Left ventricle myocardium inferior (tissue), 1 donor: ENCODE measurements at regions not wholly inside any gene's neighbourhood (a gene's known extent, or its start where the extent isn't known, plus 50 kb on each side); places are given as distances from the start of the nearest gene placed in this dataset.

Experiments used
- DNase-seq: peaks from one replicate; pipeline ENCODE4 v3.0.0-alpha.2; 2020
- H3K27ac ChIP-seq: fragments of 200-600 bp; replicated peaks from 2 replicates; pipeline ENCODE4 v1.8.0; 2021
- H3K27me3 ChIP-seq: fragments of 200-600 bp; 2 replicates; pipeline ENCODE4 v1.8.0; 2021; ENCODE audit warnings: low read depth
- H3K36me3 ChIP-seq: fragments of 200-600 bp; 2 replicates; pipeline ENCODE4 v1.8.0; 2021
- H3K4me1 ChIP-seq: fragments of 200-600 bp; 2 replicates; pipeline ENCODE4 v1.8.0; 2021
- H3K4me3 ChIP-seq: fragments of 200-600 bp; 2 replicates; pipeline ENCODE4 v1.8.0; 2021; ENCODE audit warnings: mild to moderate bottlenecking, moderate library complexity
- H3K9me3 ChIP-seq: fragments of 200-600 bp; replicated peaks from 2 replicates; pipeline ENCODE4 v1.8.0; 2021
- CTCF ChIP-seq: fragments of 200-600 bp; IDR thresholded peaks from 2 replicates; pipeline ENCODE4 v1.8.0; 2021; ENCODE audit warnings: antibody characterized with exemption, mild to moderate bottlenecking, borderline replicate concordance
- intact Hi-C: fragments of 100-400 bp; cut with micrococcal nuclease; formaldehyde crosslinking; loops from one replicate; pipeline ENCODE4 v1.11.0; 2022
- donor health status: DM: no; HTN: yes; CAD: no; lungs with severe emphysema.

GRCh38 chr3:102068736-102069135 is 219.4 kb downstream of the NFKBIZ start:
- intact Hi-C loops = no loop called here
- H3K27me3 ChIP-seq = no peaks in the 10 kb centered on the region
- no peak for DNase-seq
- H3K27ac ChIP-seq = no peak overlapping the region
- no peak overlapping the region for H3K4me3 ChIP-seq
- no peak for TF ChIP-seq CTCF
- no peaks in the 10 kb centered on the region for H3K36me3 ChIP-seq
- peaks cover 5% of the 10 kb centered on the region for H3K9me3 ChIP-seq
- H3K4me1 ChIP-seq = no peaks in the 10 kb centered on the region

- no peaks in the 10 kb centered on the region for H3K27me3 ChIP-seq
- H3K4me1 ChIP-seq = no peaks in the 10 kb centered on the region
- no peak for DNase-seq
- intact Hi-C loops = no loop called here
- H3K27ac ChIP-seq = no peak overlapping the region
- no peaks in the 10 kb centered on the region for H3K36me3 ChIP-seq
- no peak for TF ChIP-seq CTCF
- peaks cover 5% of the 10 kb centered on the region for H3K9me3 ChIP-seq
- no peak overlapping the region for H3K4me3 ChIP-seq
These were observed 219.9 kb downstream of the NFKBIZ start for GRCh38 chr3:102069211-102069662.

DNA sequence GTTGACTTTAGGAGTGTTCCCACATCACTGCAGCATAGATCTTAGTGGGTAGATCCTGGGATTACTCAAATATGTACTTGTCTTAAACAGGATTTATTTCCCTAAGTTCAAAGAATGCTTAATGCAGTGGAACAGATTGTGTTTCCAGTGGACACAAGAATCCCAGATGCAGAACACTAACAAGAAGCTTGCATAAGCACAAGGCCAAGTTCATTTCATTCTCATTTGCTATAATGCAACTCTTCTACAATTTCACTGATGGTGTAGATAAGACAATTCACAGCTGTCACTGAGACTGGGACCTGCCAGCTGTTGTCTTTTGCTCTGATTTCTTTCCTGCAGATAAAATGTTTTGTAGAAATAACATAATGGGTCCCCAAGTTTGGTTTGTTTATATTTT is 225.6 kb downstream of the NFKBIZ start:
- Histone ChIP-seq H3K9me3 (peaks cover 6% of the 10 kb centered on the region), H3K27ac (no peak overlapping the region), H3K36me3 (no peaks in the 10 kb centered on the region), H3K27me3 (no peaks in the 10 kb centered on the region), H3K4me3 (no peak overlapping the region), H3K4me1 (peaks cover 9% of the 10 kb centered on the region)
- DNase-seq = no peak
- intact Hi-C loops = no loop called here
- no peak for TF ChIP-seq CTCF

- H3K9me3 ChIP-seq = peaks cover 2% of the 10 kb centered on the region
- intact Hi-C loops = no loop called here
- no peak for TF ChIP-seq CTCF
- no peak overlapping the region for H3K4me3 ChIP-seq
- no peak overlapping the region for H3K27ac ChIP-seq
- no peak for DNase-seq
- no peaks in the 10 kb centered on the region for H3K27me3 ChIP-seq
- no peaks in the 10 kb centered on the region for H3K36me3 ChIP-seq
- H3K4me1 ChIP-seq = peaks cover 9% of the 10 kb centered on the region
These were observed 229.1 kb downstream of the NFKBIZ start for GRCh38 chr3:102078401-102078800.

GRCh38 chr3:102078854-102079808 is 229.8 kb downstream of the NFKBIZ start:
- Histone ChIP-seq H3K9me3 (peaks cover 2% of the 10 kb centered on the region), H3K4me1 (peaks cover 9% of the 10 kb centered on the region), H3K27ac (no peak overlapping the region), H3K27me3 (no peaks in the 10 kb centered on the region), H3K4me3 (no peak overlapping the region), H3K36me3 (no peaks in the 10 kb centered on the region)
- DNase-seq = no peak
- intact Hi-C loops = no loop called here
- no peak for TF ChIP-seq CTCF
